HepG2 (cell line): ENCODE measurements at regions not wholly inside any gene's neighbourhood (a gene's known extent, or its start where the extent isn't known, plus 50 kb on each side); places are given as distances from the start of the nearest gene placed in this dataset.

Experiments used
- AFF4 ChIP-seq: sonication (generic); formaldehyde crosslinking; IDR thresholded peaks from 2 replicates; pipeline ENCODE4 v1.4.0; 2020; ENCODE audit warnings: missing genetic modification reagents
- ATRX ChIP-seq: sonication (generic); formaldehyde crosslinking; IDR thresholded peaks from 2 replicates; pipeline ENCODE4 v1.4.0; 2020; ENCODE audit warnings: missing genetic modification reagents, borderline replicate concordance
- CCAR2 ChIP-seq: fragments of 200-400 bp; formaldehyde crosslinking; optimal IDR thresholded peaks from 2 replicates; pipeline ENCODE3; 2018; ENCODE audit warnings: low read depth, mild to moderate bottlenecking, low read length, moderate library complexity
- CENPX ChIP-seq: sonication (generic); formaldehyde crosslinking; IDR thresholded peaks from 2 replicates; pipeline ENCODE4 v1.9.0; 2021; ENCODE audit warnings: mild to moderate bottlenecking, missing genetic modification reagents, moderate library complexity
- DNMT1 ChIP-seq: sonication (generic); formaldehyde crosslinking; IDR thresholded peaks from 2 replicates; pipeline ENCODE4 v1.5.1; 2020; ENCODE audit warnings: mild to moderate bottlenecking, missing genetic modification reagents
- E2F1 ChIP-seq: sonication (generic); formaldehyde crosslinking; IDR thresholded peaks from 2 replicates; pipeline ENCODE4 v1.5.0; 2020; ENCODE audit warnings: missing genetic modification reagents
- FOSL2 ChIP-seq: sonication (generic); formaldehyde crosslinking; IDR thresholded peaks from 2 replicates; pipeline ENCODE4 v1.4.0; 2020; ENCODE audit warnings: missing genetic modification reagents
- HNRNPL ChIP-seq: fragments of 200-400 bp; formaldehyde crosslinking; IDR thresholded peaks from 2 replicates; pipeline ENCODE4 v1.6.1; 2017; ENCODE audit warnings: mild to moderate bottlenecking, low read depth, low read length
- HOXD1 ChIP-seq: sonication (generic); formaldehyde crosslinking; IDR thresholded peaks from 2 replicates; pipeline ENCODE4 v1.5.0; 2020; ENCODE audit warnings: missing genetic modification reagents
- JUND ChIP-seq: sonication (generic); formaldehyde crosslinking; IDR thresholded peaks from 2 replicates; pipeline ENCODE4 v1.8.0; 2022; ENCODE audit warnings: mild to moderate bottlenecking, missing genetic modification reagents
- KDM6A ChIP-seq: IDR thresholded peaks from 2 replicates; pipeline ENCODE4 v1.6.1; 2016; ENCODE audit warnings: low read depth
- NCOA1 ChIP-seq: sonication (generic); formaldehyde crosslinking; IDR thresholded peaks from 2 replicates; pipeline ENCODE4 v1.9.0; 2021; ENCODE audit warnings: missing genetic modification reagents
- NR3C1 ChIP-seq: sonication (generic); formaldehyde crosslinking; IDR thresholded peaks from 2 replicates; pipeline ENCODE4 v1.4.0; 2020; ENCODE audit warnings: missing genetic modification reagents
- SIX4 ChIP-seq: sonication (generic); formaldehyde crosslinking; IDR thresholded peaks from 2 replicates; pipeline ENCODE4 v1.4.0; 2020; ENCODE audit warnings: missing genetic modification reagents
- SP1 ChIP-seq, 2 experiments: fragments of 450-650 bp in 1 of 2; sonication (generic) in 1 of 2; formaldehyde crosslinking in 1 of 2; IDR thresholded peaks; 2 replicates each; pipeline versions ENCODE4 v1.4.0 to v1.6.1; 2016 to 2020; ENCODE audit warnings: missing genetic modification reagents in 1 of 2
- TBX3 ChIP-seq: fragments of 450-650 bp; IDR thresholded peaks from 2 replicates; pipeline ENCODE4 v1.6.1; 2017; ENCODE audit warnings: antibody characterized with exemption, mild to moderate bottlenecking, inconsistent platforms, borderline replicate concordance
- TEAD3 ChIP-seq: optimal IDR thresholded peaks from 2 replicates; pipeline ENCODE3; 2016; ENCODE audit warnings: borderline replicate concordance
- ZFAT ChIP-seq: sonication (generic); formaldehyde crosslinking; conservative IDR thresholded peaks from 2 replicates; pipeline ENCODE4 v1.8.1; 2023; ENCODE audit warnings: missing genetic modification reagents, inconsistent platforms
- ZNF569 ChIP-seq: sonication (generic); formaldehyde crosslinking; IDR thresholded peaks from 2 replicates; pipeline ENCODE4 v1.5.0; 2020; ENCODE audit warnings: mild to moderate bottlenecking, missing genetic modification reagents, moderate library complexity, borderline replicate concordance
- ZNF660 ChIP-seq: sonication (generic); formaldehyde crosslinking; IDR thresholded peaks from 2 replicates; pipeline ENCODE4 v1.5.1; 2020; ENCODE audit warnings: mild to moderate bottlenecking, low read depth, missing genetic modification reagents, borderline replicate concordance
- ZNF670 ChIP-seq: sonication (generic); formaldehyde crosslinking; IDR thresholded peaks from 2 replicates; pipeline ENCODE4 v1.8.0; 2022; ENCODE audit warnings: mild to moderate bottlenecking, missing genetic modification reagents, borderline replicate concordance
- TF ChIP-seq, protein P1 (sequence below): sonication (generic); formaldehyde crosslinking; IDR thresholded peaks from 2 replicates; pipeline ENCODE4 v1.5.1; 2020; ENCODE audit warnings: mild to moderate bottlenecking, missing genetic modification reagents, moderate library complexity
- TF ChIP-seq, protein P2 (sequence below): sonication (generic); formaldehyde crosslinking; IDR thresholded peaks from 2 replicates; pipeline ENCODE4 v1.4.0; 2020; ENCODE audit warnings: missing genetic modification reagents, borderline replicate concordance

- TF ChIP-seq TBX3: no peak
- TF ChIP-seq ZNF670 (CRISPR knock-in tag): no peak
- TF ChIP-seq, protein P1, sequence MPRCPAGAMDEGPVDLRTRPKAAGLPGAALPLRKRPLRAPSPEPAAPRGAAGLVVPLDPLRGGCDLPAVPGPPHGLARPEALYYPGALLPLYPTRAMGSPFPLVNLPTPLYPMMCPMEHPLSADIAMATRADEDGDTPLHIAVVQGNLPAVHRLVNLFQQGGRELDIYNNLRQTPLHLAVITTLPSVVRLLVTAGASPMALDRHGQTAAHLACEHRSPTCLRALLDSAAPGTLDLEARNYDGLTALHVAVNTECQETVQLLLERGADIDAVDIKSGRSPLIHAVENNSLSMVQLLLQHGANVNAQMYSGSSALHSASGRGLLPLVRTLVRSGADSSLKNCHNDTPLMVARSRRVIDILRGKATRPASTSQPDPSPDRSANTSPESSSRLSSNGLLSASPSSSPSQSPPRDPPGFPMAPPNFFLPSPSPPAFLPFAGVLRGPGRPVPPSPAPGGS (CRISPR knock-in tag): no peak
- no peak for TF ChIP-seq AFF4
- TF ChIP-seq, protein P2, sequence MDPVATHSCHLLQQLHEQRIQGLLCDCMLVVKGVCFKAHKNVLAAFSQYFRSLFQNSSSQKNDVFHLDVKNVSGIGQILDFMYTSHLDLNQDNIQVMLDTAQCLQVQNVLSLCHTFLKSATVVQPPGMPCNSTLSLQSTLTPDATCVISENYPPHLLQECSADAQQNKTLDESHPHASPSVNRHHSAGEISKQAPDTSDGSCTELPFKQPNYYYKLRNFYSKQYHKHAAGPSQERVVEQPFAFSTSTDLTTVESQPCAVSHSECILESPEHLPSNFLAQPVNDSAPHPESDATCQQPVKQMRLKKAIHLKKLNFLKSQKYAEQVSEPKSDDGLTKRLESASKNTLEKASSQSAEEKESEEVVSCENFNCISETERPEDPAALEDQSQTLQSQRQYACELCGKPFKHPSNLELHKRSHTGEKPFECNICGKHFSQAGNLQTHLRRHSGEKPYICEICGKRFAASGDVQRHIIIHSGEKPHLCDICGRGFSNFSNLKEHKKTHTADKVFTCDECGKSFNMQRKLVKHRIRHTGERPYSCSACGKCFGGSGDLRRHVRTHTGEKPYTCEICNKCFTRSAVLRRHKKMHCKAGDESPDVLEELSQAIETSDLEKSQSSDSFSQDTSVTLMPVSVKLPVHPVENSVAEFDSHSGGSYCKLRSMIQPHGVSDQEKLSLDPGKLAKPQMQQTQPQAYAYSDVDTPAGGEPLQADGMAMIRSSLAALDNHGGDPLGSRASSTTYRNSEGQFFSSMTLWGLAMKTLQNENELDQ (CRISPR knock-in tag): no peak
- TF ChIP-seq NR3C1 (CRISPR knock-in tag): no peak
- TF ChIP-seq NCOA1: no peak
- no peak for TF ChIP-seq SP1 (IDR thresholded peaks at IDR 0.05)
- TF ChIP-seq SP1 (CRISPR knock-in tag; IDR thresholded peaks at IDR 0.05): no peak
- no peak for TF ChIP-seq DNMT1 (CRISPR knock-in tag)
- no peak for TF ChIP-seq CCAR2
- no peak for TF ChIP-seq ZNF569 (CRISPR knock-in tag)
- peak; percentile 80 for TF ChIP-seq FOSL2 (CRISPR knock-in tag)
- no peak for TF ChIP-seq KDM6A (CRISPR knock-in tag)
- TF ChIP-seq CENPX (CRISPR knock-in tag): no peak
- TF ChIP-seq SIX4: 0 out of 2 replicates have a peak, but pooled peaks have one; percentile 33
- TF ChIP-seq JUND: no peak
- no peak for TF ChIP-seq E2F1
- TF ChIP-seq HOXD1: no peak
- TF ChIP-seq HNRNPL: no peak
- no peak for TF ChIP-seq ATRX (CRISPR knock-in tag)
- TF ChIP-seq ZNF660 (CRISPR knock-in tag): no peak
- TF ChIP-seq ZFAT: no peak
- peak; percentile 80 for TF ChIP-seq TEAD3
Observed at GRCh38 chrX:20515841-20516461, 249.2 kb upstream of the RPS6KA3 start (continued).
